Fibroblast of lung (primary cell): ENCODE measurements at regions not wholly inside any gene's neighbourhood (a gene's known extent, or its start where the extent isn't known, plus 50 kb on each side); places are given as distances from the start of the nearest gene placed in this dataset.

ENCODE experiments used
- CTCF ChIP-seq, 2 donors: IDR thresholded peaks in 1 of 2; conservative IDR thresholded peaks in 1 of 2; 1 replicate in 1 of 2; 2 replicates in 1 of 2; pipeline ENCODE4 v1.5.1; 2011 to 2012; ENCODE audit warnings: low read length in 2 of 2, control low read depth in 1 of 2, inconsistent platforms in 1 of 2, low read depth in 1 of 2, mild to moderate bottlenecking in 1 of 2
- EZH2 ChIP-seq: IDR thresholded peaks from 2 replicates; pipeline ENCODE4 v1.5.1; 2012; ENCODE audit warnings: low read length, control low read depth, mild to moderate bottlenecking; ENCODE audit errors: missing control alignments

- TF ChIP-seq CTCF (conservative IDR thresholded peaks at IDR 0.05 in 1 of 2, IDR thresholded peaks at IDR 0.05 in 1 of 2; ENCODE audit: low read depth in 1 of 2, low read length in 2 of 2) (no peak), EZH2 (no peak)
Measured at GRCh38 chr5:159804121-159804520, 112.2 kb upstream of the ADRA1B start.
